Skin epidermis (tissue), 12 donors: ENCODE measurements at regions not wholly inside any gene's neighbourhood (a gene's known extent, or its start where the extent isn't known, plus 50 kb on each side); places are given as distances from the start of the nearest gene placed in this dataset.

Experiments
- H3K27ac ChIP-seq, 21 experiments: fragments of 200-600 bp; sonication (generic) in 11 of 21; one replicate each; pipeline ENCODE4 v1.5.0; 2020; ENCODE audit warnings: mild to moderate bottlenecking in 3 of 21, inconsistent platforms in 2 of 21, moderate library complexity in 2 of 21
- H3K4me3 ChIP-seq, 7 experiments: fragments of 200-600 bp; sonication (generic) in 2 of 7; one replicate each; pipeline ENCODE4 v1.5.0; 2020; ENCODE audit warnings: inconsistent platforms in 2 of 7, mild to moderate bottlenecking in 2 of 7, moderate library complexity in 1 of 7

- H3K27ac ChIP-seq: peak overlapping the region in 8 of 21 experiments; percentile 15 to 70 (median 44)
- no peak overlapping the region for H3K4me3 ChIP-seq
These were observed 124.0 kb upstream of the CPM start for GRCh38 chr12:69056743-69057515.

GRCh38 chr12:69057742-69058141 is 124.8 kb upstream of the CPM start:
- peak overlapping the region in 3 of 21 experiments; percentile 1 to 61 (median 11) for H3K27ac ChIP-seq
- no peak overlapping the region for H3K4me3 ChIP-seq

DNA sequence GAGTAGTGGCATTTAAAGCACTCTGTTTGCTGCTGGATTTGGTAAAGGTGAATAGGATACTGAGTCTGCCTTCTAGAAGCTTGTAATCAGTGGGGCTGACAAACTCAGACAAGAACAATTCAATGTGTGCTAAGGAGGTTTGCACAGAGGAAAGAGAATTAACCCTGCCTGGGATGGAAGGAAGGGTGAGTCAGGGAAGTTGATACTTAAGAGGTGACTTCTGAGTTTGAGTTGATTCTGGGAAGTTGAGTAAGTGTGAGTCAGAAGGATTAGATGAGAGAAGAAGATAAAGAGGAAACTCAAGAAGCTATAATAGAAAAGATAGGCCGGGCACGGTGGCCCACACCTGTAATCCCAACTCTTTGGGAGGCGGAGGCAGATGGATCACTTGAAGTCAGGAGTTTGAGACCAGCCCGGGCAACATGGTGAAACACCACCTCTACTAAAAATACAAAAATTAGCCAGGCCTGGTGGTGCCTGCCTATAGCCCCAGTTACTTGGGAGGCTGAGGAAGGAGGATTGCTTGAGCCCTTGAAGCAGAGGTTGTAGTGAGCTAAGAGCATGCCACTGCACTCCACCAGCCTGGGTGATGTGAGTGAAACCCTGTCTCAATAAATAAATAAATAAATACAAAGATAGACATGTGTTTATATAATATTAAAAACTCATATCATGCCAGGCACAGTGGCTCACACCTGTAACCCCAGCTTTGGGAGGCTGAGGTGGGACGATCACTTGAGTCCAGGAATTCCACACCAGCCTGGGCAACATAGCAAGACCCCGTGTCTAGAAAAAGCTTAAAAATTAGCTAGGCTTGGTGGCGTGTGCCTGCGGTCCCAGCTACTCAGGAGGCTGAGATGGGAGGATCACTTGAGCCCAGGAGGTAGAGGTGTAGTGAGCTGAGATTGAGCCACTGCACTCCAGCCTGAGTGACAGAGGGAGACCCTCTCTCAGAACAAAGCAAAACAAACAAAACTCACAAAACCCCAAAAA is 126.8 kb upstream of the CPM start:
- no peak overlapping the region for H3K4me3 ChIP-seq
- H3K27ac ChIP-seq: peak overlapping the region in 2 of 21 experiments; percentile 20 to 23

DNA sequence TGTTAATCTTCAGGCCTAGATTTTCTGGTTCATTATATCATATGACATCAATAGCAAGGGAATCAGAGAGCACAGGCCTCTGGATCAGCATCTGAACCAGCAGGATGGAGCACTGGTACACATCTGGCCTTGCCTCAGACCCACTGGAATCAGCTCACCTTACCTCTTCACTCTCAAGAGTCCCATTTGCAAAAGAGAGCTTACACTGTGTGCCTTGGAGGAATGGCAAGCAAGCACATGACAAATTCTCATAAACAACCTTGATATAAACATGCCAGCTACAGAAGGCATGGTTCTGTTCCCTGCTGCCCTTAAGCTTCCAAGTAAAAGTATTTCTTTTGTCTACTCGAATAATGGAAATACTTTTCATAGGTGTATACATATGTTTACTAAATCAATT is 128.6 kb upstream of the CPM start:
- Histone ChIP-seq H3K27ac (peak overlapping the region in 7 of 21 experiments; percentile 2 to 75 (median 66)), H3K4me3 (no peak overlapping the region)

DNA sequence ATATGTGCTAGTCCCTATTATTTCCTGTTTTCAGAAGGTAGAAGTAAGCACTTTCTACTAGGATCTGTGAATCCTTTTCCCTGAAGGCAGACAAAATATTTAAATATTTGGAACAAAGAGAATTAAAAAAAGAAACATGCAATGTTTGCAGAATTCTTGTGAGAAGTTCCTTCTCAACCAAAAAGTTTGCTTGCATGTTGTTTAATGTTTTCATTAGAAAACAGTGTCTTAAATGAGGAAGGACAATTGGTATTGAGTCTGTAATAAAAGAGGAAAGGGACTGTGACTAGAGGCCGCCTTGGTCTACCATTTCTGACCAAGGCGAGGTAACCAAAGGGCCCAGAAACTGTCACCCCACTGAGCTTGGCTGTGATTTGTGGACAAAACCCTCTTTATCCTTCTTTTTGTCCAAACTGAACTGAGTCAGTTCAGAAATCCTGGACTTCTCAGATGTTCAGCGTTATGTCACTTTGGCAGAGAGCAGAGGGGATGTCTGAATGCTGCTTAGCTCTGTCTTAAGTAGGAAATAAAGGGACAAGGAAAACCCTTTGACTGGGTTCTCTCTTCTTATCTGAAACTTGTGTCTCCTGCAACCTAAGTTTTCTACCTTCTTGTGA is 129.8 kb upstream of the CPM start:
- H3K27ac ChIP-seq: peak overlapping the region in 17 of 21 experiments; percentile 1 to 69 (median 54)

GRCh38 chr12:69064734-69065443 is 131.9 kb upstream of the CPM start:
- peak overlapping the region in 1 of 21 experiments; percentile 6 for H3K27ac ChIP-seq
- H3K4me3 ChIP-seq: no peak overlapping the region

More for the DNA sequence above, 129.8 kb upstream of the CPM start:
- no peak overlapping the region for H3K4me3 ChIP-seq

DNA sequence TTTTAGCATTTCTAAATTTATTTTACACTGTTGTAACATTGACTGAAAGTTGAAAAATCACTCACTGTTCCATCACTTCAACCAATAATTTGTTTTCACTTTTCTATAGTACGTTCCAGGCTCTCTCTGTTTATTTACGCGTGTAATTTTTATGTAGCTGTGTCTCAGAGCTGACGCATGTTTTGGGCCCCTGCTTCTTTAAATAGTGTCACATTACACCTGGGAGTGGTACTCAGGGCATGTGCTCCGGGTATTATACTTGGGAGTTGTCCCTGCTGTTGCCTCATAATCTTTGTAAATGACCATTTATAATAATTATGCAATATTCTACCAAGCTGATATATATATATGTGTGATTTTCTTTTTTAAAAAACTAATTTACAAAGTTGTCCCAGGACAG is 132.8 kb upstream of the CPM start:
- Histone ChIP-seq H3K27ac (peak overlapping the region in 1 of 21 experiments; percentile 6), H3K4me3 (no peak overlapping the region)

DNA sequence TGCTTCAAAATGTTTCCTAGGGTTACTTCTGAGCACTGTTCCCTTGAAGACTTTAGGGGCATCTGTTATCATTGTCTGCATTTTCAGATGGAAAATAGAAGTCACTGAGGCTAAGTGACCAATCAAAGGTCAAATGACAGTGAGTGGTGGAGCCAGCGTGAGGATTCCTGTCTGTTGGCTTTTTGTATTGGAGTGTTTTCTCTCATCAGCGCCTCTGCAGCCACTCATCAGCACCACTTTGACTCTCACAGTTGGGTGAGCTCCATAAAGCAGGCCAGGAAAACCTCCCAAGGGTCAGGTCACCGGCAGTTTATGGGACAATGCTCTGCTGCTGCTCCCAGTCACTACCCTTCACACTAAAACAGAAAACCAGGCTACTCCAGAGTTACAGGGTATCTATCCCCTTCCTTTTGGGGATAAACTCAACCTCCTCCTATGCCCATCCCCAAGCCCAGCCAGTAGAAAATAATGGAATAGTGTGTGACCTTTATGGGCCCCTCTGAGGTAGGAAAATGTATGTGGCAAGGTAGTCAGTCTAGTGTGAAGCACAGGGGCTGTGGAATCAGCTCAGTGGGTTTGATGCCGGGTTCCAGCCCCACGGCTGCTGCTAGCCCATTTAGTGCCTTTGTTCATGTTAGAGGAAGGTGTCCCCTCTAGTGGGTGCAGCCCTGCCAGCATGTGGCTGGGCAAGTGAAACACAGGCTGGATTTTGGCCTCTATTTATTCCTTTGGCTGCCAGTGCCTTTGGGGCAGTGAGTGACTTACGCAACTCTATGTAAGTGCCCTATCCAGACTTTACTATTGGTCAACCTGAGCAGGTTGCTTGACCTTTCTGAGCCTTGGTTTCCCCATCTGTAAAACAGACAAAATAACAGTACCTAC is 133.8 kb upstream of the CPM start:
- Histone ChIP-seq H3K4me3 (no peak overlapping the region), H3K27ac (peak overlapping the region in 1 of 21 experiments; percentile 15)

GRCh38 chr12:69067713-69068112 is 134.7 kb upstream of the CPM start:
- Histone ChIP-seq H3K27ac (peak overlapping the region in 1 of 21 experiments; percentile 20), H3K4me3 (no peak overlapping the region)

GRCh38 chr12:69068448-69068847 is 135.5 kb upstream of the CPM start:
- Histone ChIP-seq H3K4me3 (no peak overlapping the region), H3K27ac (peak overlapping the region in 1 of 21 experiments; percentile 10)

DNA sequence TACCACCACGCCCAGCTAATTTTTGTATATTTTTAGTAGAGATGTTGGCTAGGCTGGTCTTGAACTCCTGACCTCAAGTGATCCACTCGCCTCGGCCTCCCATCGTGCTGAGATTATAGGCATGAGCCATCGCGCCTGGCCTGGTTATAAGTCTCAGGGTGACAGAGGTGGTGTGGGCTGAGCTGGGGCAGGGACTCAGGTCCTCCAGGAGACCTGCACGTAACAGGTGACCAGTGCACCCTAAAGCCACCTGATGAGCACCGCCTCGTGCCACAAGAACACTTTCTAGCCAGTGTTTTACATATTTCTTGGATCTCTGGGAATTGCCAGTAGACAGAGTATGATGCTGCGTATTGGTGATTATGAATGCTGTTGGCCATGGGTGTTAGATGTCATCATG is 136.5 kb upstream of the CPM start:
- no peak overlapping the region for H3K4me3 ChIP-seq
- H3K27ac ChIP-seq: no peak overlapping the region

DNA sequence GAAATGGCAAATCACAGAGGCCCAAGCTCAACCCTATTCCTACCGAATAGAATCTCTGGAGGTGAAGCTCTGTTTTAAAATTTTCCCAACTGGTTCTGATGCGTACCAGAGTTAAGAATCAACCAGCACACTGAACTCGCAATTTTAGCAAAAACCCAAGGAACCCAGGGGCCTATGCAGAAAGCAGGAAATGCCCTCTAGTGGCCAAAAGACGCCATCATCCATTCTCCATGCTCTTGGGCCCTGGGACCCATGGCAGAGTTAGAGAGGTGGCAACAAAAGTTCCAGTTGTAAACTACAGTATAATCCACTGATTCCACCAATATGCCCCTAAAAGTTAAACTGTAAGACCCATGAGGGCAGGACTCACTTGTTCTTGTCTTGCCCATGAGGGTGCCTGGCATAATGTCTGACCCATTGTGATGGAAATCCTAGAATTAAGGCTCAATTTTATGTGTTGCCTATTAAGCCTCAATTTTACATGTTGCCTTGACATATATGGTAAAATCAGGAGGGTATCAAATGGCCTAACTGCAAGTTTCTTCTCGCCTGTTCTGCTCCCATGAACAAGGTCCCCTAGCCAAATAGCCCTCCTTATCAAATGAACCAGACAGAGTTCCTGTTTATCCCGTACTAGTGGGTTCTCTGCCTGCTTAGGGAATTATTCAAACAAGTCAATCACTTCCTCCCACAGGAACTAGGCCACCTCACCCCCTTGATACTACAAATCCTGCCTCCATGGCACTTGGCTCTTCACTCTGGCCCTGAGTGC is 137.5 kb upstream of the CPM start:
- Histone ChIP-seq H3K4me3 (no peak overlapping the region), H3K27ac (no peak overlapping the region)

DNA sequence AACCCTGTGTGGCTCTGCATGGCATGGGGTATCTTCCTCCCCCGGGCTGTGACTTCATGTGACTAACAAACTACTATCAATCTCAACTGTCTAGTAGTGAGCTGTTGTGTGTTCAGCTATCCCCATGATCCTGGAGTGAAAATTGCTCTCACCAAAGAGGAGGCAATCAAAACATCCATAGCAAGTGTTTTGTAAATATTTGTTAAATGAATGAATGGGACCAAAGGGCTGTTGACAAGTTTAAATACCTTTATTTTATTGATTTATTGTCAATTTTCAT is 138.1 kb upstream of the CPM start:
- Histone ChIP-seq H3K27ac (no peak overlapping the region), H3K4me3 (no peak overlapping the region)

- Histone ChIP-seq H3K4me3 (no peak overlapping the region), H3K27ac (no peak overlapping the region)
These were observed 140.1 kb upstream of the CPM start for GRCh38 chr12:69073035-69073434.

- no peak overlapping the region for H3K27ac ChIP-seq
- no peak overlapping the region for H3K4me3 ChIP-seq
These were observed 141.8 kb upstream of the CPM start for GRCh38 chr12:69074556-69075349.

DNA sequence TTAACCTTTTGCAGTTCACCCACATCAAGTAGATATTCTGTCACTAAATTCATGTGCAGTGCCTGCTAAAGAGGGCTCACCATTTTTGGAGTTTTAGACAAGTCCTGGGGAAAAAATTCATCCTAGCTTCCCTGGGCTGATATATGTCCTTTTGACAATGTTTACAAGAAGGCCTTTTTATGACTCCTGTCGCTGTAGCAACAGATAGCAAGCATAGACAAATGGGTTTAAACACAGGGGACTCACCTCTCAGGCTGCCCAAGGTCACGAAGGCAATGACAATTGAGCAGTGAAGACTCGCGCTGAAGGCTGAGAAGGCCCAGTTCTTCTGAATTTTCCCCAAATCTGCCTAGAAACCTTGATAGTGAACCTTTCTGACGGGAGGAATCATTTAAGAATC is 150.7 kb upstream of the CPM start:
- Histone ChIP-seq H3K27ac (no peak overlapping the region), H3K4me3 (no peak overlapping the region)

DNA sequence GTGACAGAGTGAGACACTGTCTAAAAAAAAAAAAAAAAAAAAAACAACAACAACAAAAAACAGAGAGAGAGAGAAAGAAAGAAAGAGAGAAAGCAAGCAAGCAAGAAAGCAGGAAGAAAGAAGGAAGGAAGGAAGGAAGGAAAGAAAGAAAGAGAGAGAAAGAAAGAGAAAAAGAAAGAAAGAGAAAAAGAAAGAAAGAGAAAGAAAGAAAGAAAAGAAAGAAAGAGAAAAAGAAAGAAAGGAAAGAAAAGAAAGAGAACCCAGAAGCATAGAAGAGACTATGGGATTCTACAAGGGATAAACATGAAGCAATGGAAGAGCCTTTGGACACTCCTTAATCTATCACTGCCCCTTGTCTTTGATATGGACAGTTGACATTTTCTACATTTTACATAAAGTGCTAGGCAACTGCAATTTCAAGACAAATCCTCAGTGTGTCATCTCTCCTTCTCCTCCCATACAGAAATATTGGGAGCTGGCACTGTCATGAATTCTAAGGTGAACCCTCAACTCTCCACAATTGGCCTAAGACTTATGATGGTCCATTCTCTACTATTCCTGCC is 151.9 kb upstream of the CPM start:
- Histone ChIP-seq H3K27ac (no peak overlapping the region), H3K4me3 (no peak overlapping the region)
